IPS-15b (cell line): ENCODE measurements at regions not wholly inside any gene's neighbourhood (a gene's known extent, or its start where the extent isn't known, plus 50 kb on each side); places are given as distances from the start of the nearest gene placed in this dataset.
"Not testable (repeated sequence)": the region's sequence is repeated elsewhere in the genome, so short reads cannot be mapped to it uniquely, and the experiment has no call there.

Source experiments
- H3K27me3 ChIP-seq: one replicate; pipeline ENCODE4 v1.6.1; 2013; ENCODE audit warnings: low read length; ENCODE audit not compliant: control insufficient read depth, insufficient read depth
- H3K36me3 ChIP-seq: one replicate; pipeline ENCODE4 v1.6.1; 2013; ENCODE audit warnings: low read length; ENCODE audit not compliant: control insufficient read depth, insufficient read depth
- H3K4me1 ChIP-seq: one replicate; pipeline ENCODE4 v1.6.1; 2013; ENCODE audit warnings: mild to moderate bottlenecking, low read length; ENCODE audit not compliant: control insufficient read depth, insufficient read depth
- H3K4me3 ChIP-seq: one replicate; pipeline ENCODE4 v1.5.1; 2013; ENCODE audit warnings: low read depth, low read length
- H3K9ac ChIP-seq: one replicate; pipeline ENCODE4 v1.6.1; 2013; ENCODE audit warnings: low read depth, mild to moderate bottlenecking, low read length
- H3K9me3 ChIP-seq: one replicate; pipeline ENCODE4 v1.6.1; 2013; ENCODE audit warnings: mild to moderate bottlenecking, low read length; ENCODE audit not compliant: control insufficient read depth, insufficient read depth

DNA sequence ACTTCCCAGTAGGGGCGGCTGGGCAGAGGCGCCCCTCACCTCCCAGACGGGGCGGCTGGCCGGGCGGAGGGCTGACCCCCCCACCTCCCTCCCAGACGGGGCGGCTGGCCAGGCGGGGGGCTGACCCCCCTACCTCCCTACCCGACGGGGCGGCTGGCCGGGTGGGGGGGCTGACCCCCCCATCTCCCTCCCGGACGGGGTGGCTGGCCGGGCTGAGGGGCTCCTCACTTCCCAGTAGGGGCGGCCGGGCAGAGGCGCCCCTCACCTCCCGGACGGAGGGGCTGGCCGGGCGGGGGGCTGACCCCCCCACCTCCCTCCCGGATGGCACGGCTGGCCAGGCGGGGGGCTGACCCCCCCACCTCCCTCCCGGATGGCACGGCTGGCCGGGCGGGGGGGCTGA lies 508.1 kb upstream of the PHF14 start:
- not testable (repeated sequence) for H3K9ac ChIP-seq, H3K9me3 ChIP-seq, H3K4me1 ChIP-seq, H3K27me3 ChIP-seq, H3K4me3 ChIP-seq, H3K36me3 ChIP-seq

- no peaks in the 10 kb centered on the region for H3K4me1 ChIP-seq
These were observed 504.8 kb upstream of the PHF14 start for GRCh38 chr7:10468908-10469307.

DNA sequence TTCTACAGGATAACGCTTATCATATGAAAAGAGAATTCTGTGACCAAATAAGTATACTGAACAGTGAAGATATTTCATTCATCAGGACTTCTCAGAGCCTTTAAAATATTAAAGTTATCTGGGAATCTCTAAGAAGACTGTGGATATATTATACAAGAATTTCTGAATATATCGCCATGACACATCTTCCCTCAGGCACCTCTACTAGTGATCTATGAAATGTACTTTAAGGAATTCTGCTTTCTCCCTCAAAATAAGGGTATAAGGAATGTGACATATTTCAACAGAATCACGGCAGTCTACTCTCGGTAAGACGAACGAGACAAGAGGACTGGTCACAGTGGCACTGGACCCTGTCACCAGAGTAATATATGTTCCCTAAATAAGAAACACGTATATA lies 504.2 kb upstream of the PHF14 start:
- no peaks in the 10 kb centered on the region for H3K27me3 ChIP-seq
- H3K36me3 ChIP-seq, result no peaks in the 10 kb centered on the region
- H3K4me1 ChIP-seq, result no peaks in the 10 kb centered on the region
- H3K4me3 ChIP-seq, result no peak overlapping the region
- H3K9me3 ChIP-seq, result no peaks in the 10 kb centered on the region
- no peak overlapping the region for H3K9ac ChIP-seq

More at GRCh38 chr7:10468908-10469307, 504.8 kb upstream of the PHF14 start:
- H3K36me3 ChIP-seq, result no peaks in the 10 kb centered on the region
- no peak overlapping the region for H3K4me3 ChIP-seq
- H3K9ac ChIP-seq, result no peak overlapping the region
- H3K9me3 ChIP-seq, result no peaks in the 10 kb centered on the region
- H3K27me3 ChIP-seq, result no peaks in the 10 kb centered on the region

DNA sequence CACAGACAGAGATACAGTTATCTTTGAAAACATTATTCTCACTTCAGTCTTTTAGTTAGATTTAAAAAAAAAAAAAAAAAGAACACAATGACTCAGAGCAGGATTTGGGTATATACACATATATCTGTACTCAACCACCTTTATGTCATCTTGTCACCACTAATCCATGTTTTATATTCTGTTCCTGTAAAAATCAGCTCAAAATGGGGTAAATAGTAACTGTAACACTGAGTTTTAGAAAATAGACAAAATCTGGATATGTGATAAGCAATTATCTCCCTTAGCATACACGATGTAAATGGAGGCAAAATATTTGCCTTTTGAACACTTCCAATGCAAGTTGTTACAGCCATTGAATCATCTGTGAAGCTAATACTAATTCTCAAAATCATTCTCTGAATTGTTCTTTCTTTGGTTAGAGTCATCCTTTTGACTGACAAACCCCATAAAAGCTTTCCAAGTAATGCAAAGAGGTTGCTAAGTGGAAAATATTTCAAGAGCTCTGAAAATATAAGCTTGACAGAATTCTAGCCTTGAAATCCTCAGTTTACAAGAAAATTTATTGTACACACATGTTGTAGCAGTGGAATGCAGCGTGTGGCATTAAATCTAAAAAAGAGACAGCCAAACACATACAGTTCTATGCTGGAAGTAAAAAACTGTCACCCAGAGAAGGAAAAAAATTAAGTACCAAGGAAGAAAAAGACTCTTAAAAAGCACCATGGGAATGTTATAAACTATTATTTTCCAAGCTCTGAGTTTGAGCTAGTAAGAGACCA lies 502.2 kb upstream of the PHF14 start:
- Histone ChIP-seq H3K4me3 (no peak overlapping the region), H3K4me1 (no peaks in the 10 kb centered on the region), H3K9ac (no peak overlapping the region), H3K9me3 (no peaks in the 10 kb centered on the region), H3K27me3 (no peaks in the 10 kb centered on the region), H3K36me3 (no peaks in the 10 kb centered on the region)

DNA sequence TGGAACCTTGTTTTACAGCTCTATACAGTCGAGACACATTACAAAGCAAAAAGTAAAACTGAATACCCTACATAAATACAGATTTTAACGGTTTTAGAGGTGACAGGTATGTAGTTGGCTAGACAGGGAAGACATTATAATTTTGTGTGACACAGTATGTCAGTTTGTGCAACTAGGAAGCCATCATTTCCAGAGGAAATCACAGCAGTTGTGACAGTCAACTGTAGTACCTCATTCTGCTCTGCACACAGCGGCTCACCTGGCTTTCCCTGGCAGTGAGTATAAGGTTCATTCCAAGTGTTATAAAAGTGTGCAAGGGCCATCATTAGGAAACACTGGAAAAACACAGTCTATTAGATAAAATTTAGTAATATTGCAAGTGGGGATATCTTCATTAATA lies 501.6 kb upstream of the PHF14 start:
- no peaks in the 10 kb centered on the region for H3K27me3 ChIP-seq

GRCh38 chr7:10473569-10473968 lies 500.1 kb upstream of the PHF14 start:
- Histone ChIP-seq H3K36me3 (no peaks in the 10 kb centered on the region), H3K9ac (no peak overlapping the region), H3K27me3 (no peaks in the 10 kb centered on the region), H3K4me3 (no peak overlapping the region), H3K9me3 (no peaks in the 10 kb centered on the region), H3K4me1 (no peaks in the 10 kb centered on the region)

More for the DNA sequence above, 501.6 kb upstream of the PHF14 start:
- Histone ChIP-seq H3K9me3 (no peaks in the 10 kb centered on the region), H3K36me3 (no peaks in the 10 kb centered on the region), H3K9ac (no peak overlapping the region), H3K4me1 (no peaks in the 10 kb centered on the region), H3K4me3 (no peak overlapping the region)

DNA sequence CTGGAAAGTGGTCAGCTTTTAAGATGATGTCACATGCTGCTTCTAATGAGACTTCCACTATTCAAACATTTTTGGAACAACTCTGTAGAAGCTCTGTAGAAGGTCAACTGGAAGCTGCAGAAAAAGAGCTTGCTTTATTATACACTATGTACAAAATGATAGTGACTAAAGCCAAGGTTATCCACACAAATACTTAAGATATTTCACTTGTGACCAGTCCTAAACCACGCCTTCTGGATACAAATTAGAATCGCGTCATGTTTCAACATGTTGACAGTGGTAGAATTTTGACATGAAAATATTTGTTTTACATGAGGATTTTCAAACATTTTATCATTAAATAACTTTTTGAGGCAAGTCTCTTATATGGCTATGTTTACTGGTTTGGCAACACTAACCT lies 499.6 kb upstream of the PHF14 start:
- H3K27me3 ChIP-seq, result no peaks in the 10 kb centered on the region
- no peak overlapping the region for H3K4me3 ChIP-seq
- no peaks in the 10 kb centered on the region for H3K36me3 ChIP-seq
- no peak overlapping the region for H3K9ac ChIP-seq
- H3K9me3 ChIP-seq, result no peaks in the 10 kb centered on the region
- no peaks in the 10 kb centered on the region for H3K4me1 ChIP-seq

GRCh38 chr7:10475940-10476641 lies 497.6 kb upstream of the PHF14 start:
- no peak overlapping the region for H3K4me3 ChIP-seq
- H3K27me3 ChIP-seq, result no peaks in the 10 kb centered on the region
- H3K4me1 ChIP-seq, result no peaks in the 10 kb centered on the region
- H3K9ac ChIP-seq, result no peak overlapping the region
- H3K36me3 ChIP-seq, result no peaks in the 10 kb centered on the region
- no peaks in the 10 kb centered on the region for H3K9me3 ChIP-seq

DNA sequence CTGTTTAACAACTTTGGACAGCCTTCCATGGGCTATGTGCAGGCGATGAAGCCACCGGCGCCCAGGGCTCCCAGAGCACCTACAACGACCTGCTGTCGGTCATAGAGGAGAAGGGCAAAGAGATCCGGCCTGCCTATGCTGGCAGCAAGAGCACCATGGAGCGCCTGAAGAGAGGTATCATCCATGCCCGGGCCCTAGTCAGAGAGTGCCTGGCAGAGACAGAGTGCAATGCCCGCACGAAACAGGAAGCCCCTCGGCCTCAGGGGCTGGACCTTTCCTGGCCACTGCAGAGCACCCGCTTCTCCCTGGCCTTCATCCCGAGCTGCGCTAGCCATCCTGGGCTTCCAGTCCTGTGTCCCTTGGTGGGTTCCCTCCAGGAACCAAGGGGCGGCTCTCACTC lies 497.0 kb upstream of the PHF14 start:
- Histone ChIP-seq H3K27me3 (no peaks in the 10 kb centered on the region), H3K9ac (no peak overlapping the region), H3K9me3 (no peaks in the 10 kb centered on the region), H3K36me3 (no peaks in the 10 kb centered on the region), H3K4me3 (no peak overlapping the region), H3K4me1 (no peaks in the 10 kb centered on the region)

- Histone ChIP-seq H3K9ac (no peak overlapping the region), H3K4me3 (no peak overlapping the region), H3K9me3 (no peaks in the 10 kb centered on the region), H3K36me3 (no peaks in the 10 kb centered on the region), H3K27me3 (no peaks in the 10 kb centered on the region), H3K4me1 (no peaks in the 10 kb centered on the region)
These were observed 490.0 kb upstream of the PHF14 start for GRCh38 chr7:10483671-10484070.

GRCh38 chr7:10484767-10485166 lies 488.9 kb upstream of the PHF14 start:
- H3K4me1 ChIP-seq, result no peaks in the 10 kb centered on the region
- no peak overlapping the region for H3K4me3 ChIP-seq
- H3K9ac ChIP-seq, result no peak overlapping the region
- no peaks in the 10 kb centered on the region for H3K36me3 ChIP-seq
- no peaks in the 10 kb centered on the region for H3K27me3 ChIP-seq
- no peaks in the 10 kb centered on the region for H3K9me3 ChIP-seq

DNA sequence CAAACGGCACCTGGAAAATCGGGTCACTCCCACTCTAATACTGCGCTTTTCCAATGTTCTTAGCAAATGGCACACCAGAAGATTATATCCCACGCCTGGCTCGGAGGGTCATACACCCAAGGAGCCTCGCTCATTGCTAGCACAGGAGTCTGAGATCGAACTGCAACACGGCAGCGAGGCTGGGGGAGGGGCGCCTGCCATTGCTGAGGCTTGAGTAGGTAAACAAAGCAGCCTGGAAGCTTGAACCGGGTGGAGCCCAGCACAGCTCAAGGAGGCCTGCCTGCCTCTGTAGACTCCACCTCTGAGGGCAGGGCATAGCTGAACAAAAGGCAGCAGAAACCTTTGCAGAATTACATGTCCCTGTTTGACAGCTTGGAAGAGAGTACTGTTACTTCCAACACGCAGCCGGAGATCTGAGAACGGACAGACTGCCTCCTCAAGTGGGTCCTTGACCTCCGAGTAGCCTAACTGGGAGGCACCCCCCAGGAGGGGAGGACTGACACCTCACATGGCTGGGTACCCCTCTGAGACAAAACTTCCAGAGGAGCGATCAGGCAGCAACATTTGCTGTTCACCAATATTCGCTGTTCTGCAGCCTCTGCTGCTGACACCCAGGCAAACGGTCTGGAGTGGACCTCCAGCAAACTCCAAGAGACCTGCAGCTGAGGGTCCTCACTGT lies 472.3 kb upstream of the PHF14 start:
- not testable (repeated sequence) for H3K4me3 ChIP-seq, H3K9me3 ChIP-seq, H3K36me3 ChIP-seq, H3K9ac ChIP-seq, H3K4me1 ChIP-seq, H3K27me3 ChIP-seq
